HG03457 (cell line): ENCODE measurements at regions not wholly inside any gene's neighbourhood (a gene's known extent, or its start where the extent isn't known, plus 50 kb on each side); places are given as distances from the start of the nearest gene placed in this dataset.

ENCODE experiments used
- ATAC-seq: cut with Tn5 transposase; IDR thresholded peaks from one replicate; pipeline ENCODE4 v1.9.1; 2021; ENCODE audit warnings: moderate number of reproducible peaks; ENCODE audit not compliant: unreplicated experiment

GRCh38 chr5:67315082-67315989, 118.7 kb upstream of the CD180 start:
- ATAC-seq: no peak

GRCh38 chr5:67311701-67312100, 115.1 kb upstream of the CD180 start:
- no peak for ATAC-seq

DNA sequence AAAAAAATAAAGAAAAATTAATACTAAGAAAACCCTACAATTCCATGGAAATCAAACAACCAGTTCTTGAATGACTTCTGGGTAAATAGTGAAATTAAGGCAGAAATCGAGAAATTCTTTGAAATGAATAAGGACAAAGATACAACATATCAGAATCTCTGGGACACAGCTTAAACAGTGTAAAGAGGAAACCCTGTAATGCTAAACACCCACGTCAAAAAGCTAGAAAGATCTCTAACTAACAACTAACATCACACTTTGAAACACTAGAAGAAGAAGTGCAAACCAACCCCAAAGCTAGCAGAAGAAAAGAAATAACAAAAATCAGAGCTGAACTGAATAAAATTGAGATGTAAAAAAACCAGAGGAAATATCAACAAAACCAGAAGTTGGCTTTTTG, 114.6 kb upstream of the CD180 start:
- ATAC-seq: no peak

- ATAC-seq: no peak
These were observed 114.1 kb upstream of the CD180 start for GRCh38 chr5:67310740-67311139.

DNA sequence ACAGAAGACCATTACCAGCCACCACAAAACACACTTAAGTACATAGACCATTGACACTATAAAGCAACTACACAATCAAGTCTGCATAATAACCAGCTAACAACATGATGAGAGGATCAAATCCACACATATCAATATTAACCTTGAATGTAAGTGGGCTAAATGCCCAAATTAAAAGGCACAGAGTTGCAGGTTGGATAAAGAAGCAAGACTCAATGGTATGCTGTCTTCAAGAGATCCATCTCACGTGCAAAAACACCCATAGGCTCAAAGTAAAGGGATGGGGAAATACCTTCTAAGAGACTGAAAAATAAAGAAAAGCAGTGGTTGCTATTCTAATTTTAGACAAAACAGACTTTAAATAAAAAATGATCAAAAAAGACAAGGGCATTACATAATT, 113.6 kb upstream of the CD180 start:
- ATAC-seq: no peak

GRCh38 chr5:67308988-67309688, 112.5 kb upstream of the CD180 start:
- ATAC-seq: no peak

DNA sequence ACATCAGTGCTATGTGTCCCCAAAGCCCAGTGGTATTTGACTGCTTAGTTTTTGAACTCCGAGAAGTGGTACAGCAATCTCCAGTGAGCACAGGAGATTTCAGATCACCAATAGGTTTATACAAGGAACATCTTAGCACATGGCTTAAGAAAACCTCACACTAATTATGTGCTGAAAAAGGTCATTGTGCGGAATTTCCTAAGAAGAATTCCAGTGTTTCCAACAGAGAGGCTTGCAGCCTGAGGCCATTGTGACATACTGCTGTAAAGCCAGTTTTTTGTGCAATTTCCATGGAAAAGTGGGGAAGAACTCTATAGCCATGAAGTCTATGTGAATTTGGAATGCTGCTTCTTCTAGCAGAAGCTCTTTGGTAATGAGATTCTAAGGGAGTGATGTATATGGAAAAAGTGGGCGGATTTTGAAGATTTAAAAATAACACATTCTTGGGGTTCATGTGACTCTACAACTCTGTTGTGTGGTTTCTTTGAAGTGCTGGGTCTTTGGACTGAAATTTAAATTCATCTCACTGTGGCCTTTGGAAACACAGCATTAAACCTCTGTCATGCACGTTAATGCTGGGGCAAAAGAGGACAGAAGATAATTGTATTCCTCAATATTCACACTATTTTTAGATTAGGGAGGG, 110.5 kb upstream of the CD180 start:
- no peak for ATAC-seq

- ATAC-seq: no peak
These were observed 109.5 kb upstream of the CD180 start for GRCh38 chr5:67305913-67306710.

DNA sequence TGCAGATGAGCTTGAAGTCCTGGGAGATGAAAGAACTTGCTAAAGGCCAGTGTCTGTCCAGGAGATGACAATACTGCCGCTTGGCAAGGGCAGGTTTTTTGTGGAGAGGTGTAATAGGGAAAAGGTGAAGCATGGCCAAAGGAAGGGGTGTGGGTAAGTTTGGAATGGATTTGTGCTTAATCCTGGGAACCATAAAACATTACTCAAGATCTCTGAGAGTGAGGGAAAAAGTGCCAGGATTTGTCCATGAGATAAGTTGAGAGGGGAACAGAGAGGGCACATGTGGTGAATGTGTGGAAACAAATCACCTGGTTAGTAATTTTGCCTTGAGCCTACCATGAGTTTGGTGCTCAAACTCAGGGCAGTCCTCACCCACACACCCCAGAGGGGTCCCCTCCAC, 108.8 kb upstream of the CD180 start:
- ATAC-seq: no peak

DNA sequence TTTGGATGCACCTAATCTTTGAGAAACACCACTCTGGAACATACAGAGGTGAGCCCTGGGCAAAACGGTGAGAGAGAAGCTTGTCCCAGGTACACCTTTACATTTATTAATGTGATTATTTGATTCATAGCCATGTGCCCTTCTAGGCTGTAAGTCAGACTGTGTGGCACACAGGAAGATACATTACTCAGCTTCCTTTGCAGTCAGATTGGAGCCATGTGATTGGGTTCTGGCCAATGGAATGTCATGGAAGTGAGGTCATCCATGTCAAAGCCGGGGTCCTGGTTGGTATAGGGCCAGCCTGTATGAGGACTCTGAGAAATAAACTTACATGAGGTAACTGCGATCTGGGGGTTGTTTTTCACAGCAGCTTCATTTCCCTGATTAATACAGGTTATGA, 106.8 kb upstream of the CD180 start:
- ATAC-seq: no peak

DNA sequence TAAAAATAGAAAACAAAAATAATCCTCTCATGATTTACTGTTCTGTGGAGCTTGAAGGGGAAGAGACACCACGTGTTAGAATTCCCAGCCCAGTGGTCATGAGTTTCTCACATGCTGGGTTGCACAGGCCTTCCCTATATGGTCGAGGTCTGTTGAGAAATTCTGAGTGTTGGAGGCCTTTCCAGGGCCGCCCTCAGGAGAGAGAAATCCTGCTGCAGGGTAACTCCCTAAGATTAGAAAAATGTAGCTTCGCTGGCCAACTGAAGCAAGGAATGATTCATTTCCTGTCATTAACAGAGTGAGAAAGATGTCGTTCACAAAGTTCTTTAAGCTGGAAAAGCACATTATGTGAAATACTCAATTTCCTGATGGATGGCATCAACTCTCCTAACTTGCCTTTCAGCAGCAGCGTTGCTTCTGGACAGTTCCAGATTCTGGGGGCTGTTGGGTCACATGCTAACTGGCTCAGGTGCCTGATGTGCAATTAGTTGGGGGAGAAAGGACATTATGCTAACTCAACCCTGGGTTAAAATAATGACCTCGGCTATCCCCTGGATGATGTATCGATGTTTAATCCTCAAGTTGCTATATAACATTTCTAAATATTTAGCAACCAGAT, 104.8 kb upstream of the CD180 start:
- ATAC-seq: no peak

DNA sequence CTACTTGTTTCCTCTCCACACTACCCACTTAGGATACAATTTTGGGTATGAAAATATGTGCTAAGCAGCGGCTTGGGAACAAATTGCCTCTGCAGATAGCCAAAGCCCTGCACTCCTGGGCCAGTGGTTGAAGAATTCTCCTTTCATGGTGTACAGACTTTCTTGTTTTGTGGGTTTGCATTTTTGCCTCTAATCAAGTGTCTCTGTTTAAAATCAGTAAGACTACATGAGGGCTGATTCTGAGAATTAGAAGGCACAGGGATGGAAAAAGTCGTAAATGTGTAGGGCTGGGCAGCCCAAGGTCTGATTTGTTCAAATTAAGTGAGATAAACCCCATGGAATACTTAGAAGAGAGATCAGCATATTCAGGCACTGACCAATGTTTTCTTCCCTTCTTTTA, 103.7 kb upstream of the CD180 start:
- no peak for ATAC-seq

DNA sequence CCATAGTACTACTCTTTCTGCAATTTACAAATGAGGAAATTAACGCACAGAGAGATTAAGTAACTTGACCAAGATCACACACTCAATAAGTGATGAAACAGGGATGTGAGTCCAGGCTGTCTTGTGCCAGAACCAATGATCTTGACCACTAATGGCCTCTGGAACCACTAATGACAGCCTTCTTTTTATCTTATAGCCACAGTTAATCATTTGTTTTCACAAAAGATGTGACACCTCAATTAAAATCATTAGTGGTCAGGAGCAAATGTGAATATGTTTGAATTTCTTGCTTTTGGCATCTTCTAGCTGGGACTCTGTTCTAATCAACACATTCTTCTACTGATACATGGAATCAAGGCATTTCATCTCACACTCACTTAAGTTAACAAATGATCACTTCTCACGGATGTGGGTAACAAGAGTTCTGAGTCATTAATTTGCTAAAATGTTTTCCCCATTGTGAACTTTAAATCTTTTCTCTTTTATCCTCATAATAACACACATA, 102.7 kb upstream of the CD180 start:
- ATAC-seq: no peak

GRCh38 chr5:67297802-67298532, 101.4 kb upstream of the CD180 start:
- ATAC-seq: no peak

- no peak for ATAC-seq
These were observed 100.8 kb upstream of the CD180 start for GRCh38 chr5:67297376-67297775.

- ATAC-seq: no peak
These were observed 97.8 kb upstream of the CD180 start for GRCh38 chr5:67294266-67294938.

DNA sequence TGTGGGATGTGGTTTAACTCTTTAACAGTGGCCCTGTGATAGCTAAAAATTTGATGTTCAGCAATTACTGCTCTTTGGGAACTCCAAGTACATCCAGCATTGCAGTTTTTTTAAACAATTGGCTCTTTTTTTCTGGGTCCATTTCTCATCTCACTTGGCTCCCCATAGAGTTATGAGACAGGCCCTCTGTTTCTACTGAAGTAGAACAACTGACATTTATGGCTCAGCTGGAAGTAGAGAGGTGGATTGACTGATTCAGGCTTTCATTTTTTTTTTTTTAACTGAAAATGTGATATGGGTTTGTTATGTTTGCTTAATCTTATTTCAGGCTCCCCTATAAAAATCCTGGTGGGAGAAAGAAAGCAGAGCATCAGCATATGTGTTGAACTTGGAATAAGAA, 96.6 kb upstream of the CD180 start:
- ATAC-seq: no peak

GRCh38 chr5:67292201-67292940, 95.8 kb upstream of the CD180 start:
- no peak for ATAC-seq
